NT2/D1 (cell line): ENCODE measurements at regions not wholly inside any gene's neighbourhood (a gene's known extent, or its start where the extent isn't known, plus 50 kb on each side); places are given as distances from the start of the nearest gene placed in this dataset.

ENCODE experiments used
- YY1 ChIP-seq: IDR thresholded peaks from 2 replicates; pipeline ENCODE4 v1.6.1; 2011; ENCODE audit not compliant: insufficient read length, insufficient read depth
- ZNF274 ChIP-seq: IDR thresholded peaks from 2 replicates; pipeline ENCODE4 v1.6.1; 2011; ENCODE audit warnings: mild to moderate bottlenecking, low read depth, low read length

DNA sequence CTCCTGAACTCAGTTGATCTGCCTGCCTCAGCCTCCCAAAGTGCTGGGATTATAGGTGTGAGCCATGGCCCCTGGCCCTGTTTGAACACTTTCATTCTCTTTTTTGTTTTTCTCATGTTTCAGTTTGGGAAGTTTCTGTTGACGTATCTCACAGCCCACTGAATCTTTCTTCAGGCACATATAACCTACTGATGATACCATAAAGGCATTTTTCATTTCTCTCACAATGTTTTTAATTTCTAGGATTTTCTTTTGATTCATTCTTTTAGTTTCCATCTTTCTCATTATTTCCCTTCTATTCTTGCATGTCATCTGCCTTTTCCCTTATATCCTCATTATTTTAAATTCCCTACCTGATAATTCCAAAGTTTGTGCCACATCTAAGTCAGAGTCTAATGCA is 58.5 kb upstream of the EZR start:
- TF ChIP-seq YY1, result no peak
- no peak for TF ChIP-seq ZNF274
